ENCODE measurements at regions not wholly inside any gene's neighbourhood (a gene's known extent, or its start where the extent isn't known, plus 50 kb on each side); places are given as distances from the start of the nearest gene placed in this dataset.

- TF ChIP-seq CTCF (IDR thresholded peaks at IDR 0.05; ENCODE audit: insufficient read depth, low read depth, low read length, missing control alignments), result no peak
- no peak overlapping the region for H3K4me3 ChIP-seq (ENCODE audit: low read length)
- no peak for DNase-seq (ENCODE audit: low read depth)
These were observed 572.8 kb upstream of the STXBP6 start for GRCh38 chr14:25622763-25623162.

- no peak for TF ChIP-seq CTCF (IDR thresholded peaks at IDR 0.05; ENCODE audit: insufficient read depth, low read depth, low read length, missing control alignments)
- no peak for DNase-seq (ENCODE audit: low read depth)
- no peak overlapping the region for H3K4me3 ChIP-seq (ENCODE audit: low read length)
These were observed 570.6 kb upstream of the STXBP6 start for GRCh38 chr14:25620515-25620914.

- DNase-seq (ENCODE audit: low read depth), result no peak
- no peak for TF ChIP-seq CTCF (IDR thresholded peaks at IDR 0.05; ENCODE audit: insufficient read depth, low read depth, low read length, missing control alignments)
- H3K4me3 ChIP-seq (ENCODE audit: low read length), result no peak overlapping the region
These were observed 565.2 kb upstream of the STXBP6 start for GRCh38 chr14:25615174-25615573.

GRCh38 chr14:25607192-25607591, 557.2 kb upstream of the STXBP6 start:
- TF ChIP-seq CTCF (IDR thresholded peaks at IDR 0.05; ENCODE audit: insufficient read depth, low read depth, low read length, missing control alignments), result no peak

GRCh38 chr14:25602106-25602505, 552.2 kb upstream of the STXBP6 start:
- DNase-seq (ENCODE audit: low read depth), result no peak
- TF ChIP-seq CTCF (IDR thresholded peaks at IDR 0.05; ENCODE audit: insufficient read depth, low read depth, low read length, missing control alignments), result no peak
- no peak overlapping the region for H3K4me3 ChIP-seq (ENCODE audit: low read length)

More at GRCh38 chr14:25607192-25607591, 557.2 kb upstream of the STXBP6 start:
- DNase-seq (ENCODE audit: low read depth), result no peak
- no peak overlapping the region for H3K4me3 ChIP-seq (ENCODE audit: low read length)

- no peak for DNase-seq (ENCODE audit: low read depth)
- no peak for TF ChIP-seq CTCF (IDR thresholded peaks at IDR 0.05; ENCODE audit: insufficient read depth, low read depth, low read length, missing control alignments)
- H3K4me3 ChIP-seq (ENCODE audit: low read length), result no peak overlapping the region
These were observed 538.8 kb upstream of the STXBP6 start for GRCh38 chr14:25588751-25589150.

- no peak overlapping the region for H3K4me3 ChIP-seq (ENCODE audit: low read length)
- TF ChIP-seq CTCF (IDR thresholded peaks at IDR 0.05; ENCODE audit: insufficient read depth, low read depth, low read length, missing control alignments), result no peak
- DNase-seq (ENCODE audit: low read depth), result no peak
These were observed 524.8 kb upstream of the STXBP6 start for GRCh38 chr14:25574628-25575325.

Measured in epithelial cell of esophagus (primary cell).